Stimulated activated CD4-positive, alpha-beta T cell treated with anti-CD3 and anti-CD28 coated beads, Interleukin-2, amount 100 ng/mL, for 48 hours (primary cell): ENCODE measurements at regions not wholly inside any gene's neighbourhood (a gene's known extent, or its start where the extent isn't known, plus 50 kb on each side); places are given as distances from the start of the nearest gene placed in this dataset.
"Not testable (repeated sequence)": the region's sequence is repeated elsewhere in the genome, so short reads cannot be mapped to it uniquely, and the experiment has no call there.

Experiments
- DNase-seq, 2 donors: peaks; one replicate each; pipeline ENCODE4 v3.0.0-alpha.2; 2020

DNA sequence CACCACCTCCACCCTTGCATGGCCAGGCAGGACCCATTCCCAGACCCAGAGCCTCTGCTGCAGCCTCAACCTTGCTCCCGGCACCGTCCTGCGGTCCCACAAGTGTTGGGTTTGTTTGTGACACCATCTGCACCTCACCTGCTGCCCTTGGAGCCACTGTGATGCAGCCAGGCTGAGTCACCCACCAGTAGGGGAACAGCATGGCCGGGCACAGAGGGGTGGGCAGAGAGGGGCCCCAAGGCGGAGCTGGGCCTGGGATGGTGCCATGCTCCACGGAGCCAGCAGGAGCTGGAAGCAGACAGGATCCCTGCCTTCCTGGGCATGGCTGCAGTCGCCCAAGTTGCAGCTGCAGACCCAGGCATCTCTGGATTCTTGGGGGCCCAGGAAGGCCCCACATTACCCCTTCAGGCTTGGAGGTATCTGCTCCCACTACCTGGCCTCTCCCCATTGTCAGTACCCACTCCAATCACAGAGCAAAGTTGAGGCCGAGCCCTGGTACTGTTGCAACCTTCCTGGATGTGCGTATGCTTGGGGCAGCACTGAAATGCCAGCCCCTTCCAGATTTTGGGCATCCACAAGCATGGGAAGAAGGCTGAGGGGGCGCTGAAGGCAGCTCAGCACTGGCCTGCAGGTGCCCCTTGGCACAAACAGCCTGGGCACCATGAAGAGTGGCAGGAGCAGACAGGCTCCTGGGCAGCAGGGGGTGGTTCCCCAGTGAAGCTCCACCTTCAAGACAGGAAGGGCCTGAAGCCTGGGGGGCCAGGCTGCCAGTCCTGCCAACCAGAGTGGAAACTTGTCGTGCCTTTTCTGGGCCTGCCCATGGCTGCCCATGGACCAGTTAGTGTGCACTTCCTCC, 172.8 kb downstream of the MATN1 start:
- no peak for DNase-seq

DNA sequence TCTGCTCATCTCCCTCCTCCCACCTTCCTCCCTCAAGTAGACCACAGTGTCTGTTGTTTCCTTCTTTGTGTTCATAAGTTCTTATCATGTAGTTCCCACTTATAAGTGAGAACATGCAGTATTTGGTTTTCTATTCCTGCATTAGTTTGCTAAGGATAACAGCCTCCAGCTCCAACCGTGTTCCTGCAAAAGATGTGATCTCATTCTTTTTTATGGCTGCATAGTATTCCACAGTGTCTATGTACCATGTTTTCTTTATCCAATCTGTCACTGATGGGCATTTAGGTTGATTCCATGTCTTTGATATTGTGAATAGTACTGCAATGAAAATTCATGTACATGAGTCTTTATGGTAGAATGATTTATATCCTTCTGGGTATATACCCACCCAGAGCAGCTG, 173.5 kb downstream of the MATN1 start:
- not testable (repeated sequence) for DNase-seq

DNA sequence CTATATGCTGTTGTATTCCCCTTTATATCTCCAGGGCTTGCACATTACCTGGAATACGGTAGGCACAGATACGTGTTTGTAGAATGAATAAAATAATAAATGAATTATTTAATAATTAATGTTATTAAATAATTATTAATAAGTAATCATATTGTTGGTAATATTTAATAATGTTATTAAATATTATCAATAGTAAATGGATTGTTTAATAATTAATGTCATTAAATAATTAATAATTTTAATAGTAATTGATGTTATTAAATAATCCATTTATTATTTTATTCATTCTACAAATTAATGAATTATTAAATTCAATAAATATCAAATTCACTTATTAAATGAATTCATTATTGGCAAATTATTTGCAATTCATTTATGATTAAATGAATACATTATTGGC, 175.1 kb downstream of the MATN1 start:
- DNase-seq: no peak

DNA sequence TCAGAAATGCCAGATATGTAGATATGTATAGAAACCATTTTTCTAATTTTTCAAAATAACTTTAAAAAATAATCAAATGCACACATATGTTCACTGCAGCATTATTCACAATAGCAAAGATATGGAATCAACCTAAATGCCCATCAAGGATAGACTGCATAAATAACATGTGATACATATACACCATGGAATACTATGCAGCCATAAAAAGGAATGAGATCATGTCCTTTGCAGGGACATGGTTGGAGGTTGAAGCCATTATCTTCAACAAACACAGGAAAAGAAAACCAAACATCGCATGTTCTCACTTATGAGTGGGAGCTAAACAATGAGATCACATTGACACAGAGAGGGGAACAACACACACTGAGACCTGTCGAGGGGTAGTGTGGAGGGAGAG, 176.1 kb downstream of the MATN1 start:
- DNase-seq: not testable (repeated sequence)

DNA sequence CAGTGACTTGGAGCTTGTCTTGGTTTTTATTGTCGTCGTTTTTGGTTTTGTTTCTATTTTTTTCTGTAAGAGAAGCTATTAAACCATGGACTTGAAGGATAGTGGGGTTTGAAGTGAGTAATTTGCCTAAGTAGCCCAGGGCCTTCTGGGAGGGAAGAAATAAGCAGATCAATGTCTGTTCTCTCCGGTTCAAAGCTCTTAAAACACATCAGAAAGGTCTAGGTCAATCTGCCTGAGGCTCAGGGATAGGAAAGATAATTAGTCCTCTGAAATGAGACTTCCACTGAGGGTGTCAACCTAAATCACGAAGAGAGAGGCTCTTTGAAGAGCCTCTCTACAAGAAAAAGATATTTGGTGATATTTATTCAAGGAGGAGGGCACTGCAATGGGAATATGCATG, 178.0 kb downstream of the MATN1 start:
- DNase-seq: no peak

DNA sequence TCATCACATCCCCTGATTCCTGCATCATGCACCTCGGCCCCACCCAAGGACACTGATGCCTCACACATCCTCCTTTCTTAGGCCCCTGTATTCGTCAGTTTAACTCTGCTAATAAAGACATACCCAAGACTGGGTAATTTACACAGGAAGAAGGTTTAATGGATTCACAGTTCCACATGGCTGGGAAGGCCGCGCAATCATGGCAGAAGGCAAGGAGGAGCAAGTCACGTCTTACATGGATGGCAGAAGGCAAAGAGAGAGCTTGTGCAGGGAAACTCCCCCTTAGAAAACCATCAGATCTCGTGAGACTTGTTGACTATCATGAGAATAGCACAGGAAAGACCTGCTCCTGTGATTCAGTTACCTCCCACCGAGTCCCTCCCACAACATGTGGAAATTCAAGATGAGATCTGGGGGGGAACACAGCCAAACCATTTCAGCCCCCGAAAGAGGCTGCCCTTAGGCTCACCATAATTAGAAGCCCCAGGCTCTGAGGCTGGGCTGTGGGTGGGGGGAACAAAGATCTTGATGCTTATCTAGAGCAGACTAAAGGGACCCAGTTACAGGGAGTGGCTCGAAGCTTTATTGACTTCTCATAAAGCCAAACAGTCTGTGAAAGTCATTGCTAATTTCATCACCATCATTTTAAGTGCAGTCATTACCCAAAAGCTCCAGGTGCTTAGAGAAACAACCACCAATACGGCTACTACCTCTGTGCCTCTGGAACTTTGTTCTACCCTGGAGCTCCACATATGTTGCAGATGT, 181.5 kb downstream of the MATN1 start:
- no peak for DNase-seq

DNA sequence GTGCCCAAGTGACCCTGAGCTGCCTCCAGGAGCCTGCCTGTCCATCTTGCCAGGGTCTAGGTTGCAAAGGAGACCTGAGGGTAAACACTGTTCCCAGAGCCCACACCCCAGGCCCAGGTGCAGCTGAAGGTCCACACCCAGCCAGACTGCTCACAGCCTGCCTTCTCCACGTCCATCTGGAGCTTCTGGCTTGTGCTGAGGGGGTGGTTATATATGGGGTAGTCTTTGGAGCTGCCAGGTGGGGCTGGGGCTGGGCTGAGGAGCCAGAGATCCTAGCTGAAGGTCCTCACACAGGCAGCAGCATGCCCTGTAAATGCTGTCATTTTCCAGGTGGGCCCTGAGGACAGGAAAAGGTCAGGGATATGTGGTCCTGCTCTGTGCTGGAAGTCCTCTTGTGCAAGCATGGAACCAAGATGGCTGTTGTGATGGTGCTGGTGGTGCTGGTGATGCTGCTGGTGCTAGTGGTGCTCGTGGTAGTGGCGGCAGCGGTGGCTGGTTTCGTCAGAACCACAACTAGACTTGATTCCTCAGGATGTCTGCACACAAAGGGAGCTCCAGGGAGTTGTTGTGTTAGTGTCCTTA, 182.7 kb downstream of the MATN1 start:
- no peak for DNase-seq

DNA sequence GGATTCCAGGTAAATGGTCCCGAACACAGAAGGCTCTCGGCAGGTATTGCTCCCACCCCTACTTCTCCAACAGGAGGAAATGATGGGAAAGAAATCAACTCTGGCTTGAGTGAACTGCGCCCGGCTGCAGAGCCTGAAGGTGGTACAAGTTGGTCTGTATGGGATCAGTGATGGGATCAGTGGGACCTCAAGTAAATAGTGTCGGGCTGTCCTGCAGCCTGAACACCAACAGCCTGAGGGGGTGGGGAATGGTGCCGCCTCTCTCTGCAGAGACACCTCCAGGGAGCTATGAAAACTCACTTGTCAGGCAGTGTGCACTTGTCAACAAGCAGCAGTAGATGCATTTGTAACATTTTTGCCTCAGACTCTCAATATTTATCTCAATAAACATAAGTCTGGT, 183.5 kb downstream of the MATN1 start:
- no peak for DNase-seq

DNA sequence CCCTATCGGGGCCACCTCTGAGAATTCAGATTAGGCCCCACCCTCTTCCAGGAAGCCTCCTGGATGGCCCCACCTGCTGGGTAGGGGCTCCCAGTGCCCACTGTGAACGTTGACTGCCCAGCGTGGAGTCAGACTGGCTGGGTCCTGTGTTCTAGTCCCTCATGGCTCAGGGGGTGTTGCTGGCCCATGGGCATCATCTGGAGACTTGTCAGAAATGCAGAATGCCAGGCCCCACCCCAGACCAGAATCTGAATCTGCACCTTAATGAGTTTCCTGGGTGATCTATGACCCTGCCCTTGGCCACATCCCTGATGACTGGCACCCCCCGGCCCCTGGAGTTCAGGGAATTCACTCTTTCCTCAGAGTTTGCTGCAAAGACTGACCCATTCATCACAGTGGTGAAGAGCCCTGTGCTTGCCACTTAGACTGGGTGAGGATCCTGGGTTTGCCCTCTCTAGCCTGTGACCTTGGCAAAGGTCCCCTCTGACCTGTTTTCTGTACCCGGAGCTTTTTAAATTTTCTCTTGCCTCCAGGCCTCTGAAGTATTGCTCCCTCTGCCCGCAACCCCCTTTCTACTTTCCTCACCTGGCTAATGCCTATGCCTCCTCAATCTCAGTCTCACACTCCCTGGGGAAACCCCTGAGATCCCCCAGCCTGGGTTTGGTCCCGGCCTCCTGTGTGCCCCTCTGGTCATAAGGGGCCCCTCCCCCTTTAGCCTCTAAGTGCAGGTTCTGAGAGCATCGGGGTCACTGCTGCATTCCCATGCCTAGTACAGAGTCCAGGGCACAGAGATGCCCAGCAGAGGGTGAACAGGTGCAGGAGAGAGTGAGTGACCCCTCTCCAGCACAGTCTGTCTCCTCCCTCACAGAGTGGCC, 184.2 kb downstream of the MATN1 start:
- no peak for DNase-seq

DNA sequence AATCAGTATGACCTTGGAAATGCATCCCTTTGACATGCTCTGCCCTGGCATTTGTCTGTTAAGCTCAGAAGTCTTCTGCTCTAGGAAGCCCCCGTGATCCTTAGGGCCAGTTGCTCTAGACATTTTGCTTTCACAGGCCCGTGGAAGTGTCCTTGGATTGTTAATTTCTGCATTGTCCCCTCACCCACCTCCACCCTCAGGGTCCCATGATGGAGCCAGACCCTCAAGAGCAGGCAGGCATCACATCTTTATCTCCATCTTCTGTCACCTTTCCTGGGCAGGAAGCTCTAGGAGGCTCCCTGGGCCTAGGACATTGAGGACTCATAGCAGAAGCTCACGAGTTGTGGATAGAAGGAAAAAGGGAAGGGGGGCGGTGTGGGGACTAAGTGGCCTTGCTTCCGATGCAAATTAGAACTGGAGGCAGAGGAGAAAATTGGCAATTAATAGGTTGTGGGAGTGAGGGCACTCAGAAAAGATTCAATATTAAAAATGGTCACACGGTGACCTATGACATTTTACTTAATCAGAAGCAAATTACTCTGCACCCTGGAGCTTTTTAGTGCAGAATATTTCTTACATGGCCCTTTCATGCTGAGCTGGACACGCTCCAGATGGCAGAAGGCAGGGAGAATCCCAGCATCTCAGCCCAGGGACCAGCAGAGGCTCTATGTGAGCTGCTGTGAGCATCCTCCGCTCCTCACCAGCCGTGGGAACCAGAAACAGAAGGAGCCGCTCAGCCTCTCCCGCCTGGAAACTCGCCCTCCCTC, 185.0 kb downstream of the MATN1 start:
- no peak for DNase-seq

DNA sequence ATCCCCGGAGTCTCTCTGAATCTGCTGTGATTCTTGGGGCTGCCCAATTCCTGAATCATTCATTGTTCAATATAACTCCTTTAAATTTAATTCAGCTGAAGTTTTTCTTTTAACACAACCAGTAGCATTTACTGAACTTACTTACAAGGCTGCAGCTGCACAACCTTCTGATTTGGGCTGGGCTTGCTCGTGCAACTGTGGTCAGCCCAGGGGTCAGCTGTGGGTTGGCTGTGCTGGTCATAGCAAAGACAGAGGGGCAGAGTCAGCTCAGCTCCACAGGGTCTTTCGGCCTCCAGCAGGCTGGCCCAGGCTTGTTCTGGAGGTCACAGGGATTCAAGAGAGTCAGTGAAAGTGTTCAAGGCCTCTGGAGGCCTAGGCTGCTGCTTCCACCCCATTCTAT, 186.1 kb downstream of the MATN1 start:
- DNase-seq: no peak

DNA sequence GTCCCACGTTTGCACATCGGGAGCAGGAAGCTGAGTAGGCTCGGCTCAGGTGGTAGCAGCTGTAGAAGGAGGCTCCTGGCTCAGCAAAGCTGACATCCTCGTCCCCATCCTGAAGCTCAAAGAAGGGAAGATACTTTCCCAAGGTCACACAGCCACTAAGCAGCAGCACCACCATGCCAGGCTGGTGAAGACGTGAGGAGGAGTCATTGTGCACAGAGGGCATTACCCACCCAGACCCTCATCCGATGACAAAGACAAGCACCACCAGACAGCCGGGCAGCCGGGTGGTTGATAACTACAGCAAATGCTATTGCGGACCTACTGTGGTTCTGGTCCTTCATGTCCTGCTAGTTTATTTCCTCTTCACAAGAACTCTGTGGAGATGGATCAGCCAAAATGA, 186.9 kb downstream of the MATN1 start:
- no peak for DNase-seq

DNA sequence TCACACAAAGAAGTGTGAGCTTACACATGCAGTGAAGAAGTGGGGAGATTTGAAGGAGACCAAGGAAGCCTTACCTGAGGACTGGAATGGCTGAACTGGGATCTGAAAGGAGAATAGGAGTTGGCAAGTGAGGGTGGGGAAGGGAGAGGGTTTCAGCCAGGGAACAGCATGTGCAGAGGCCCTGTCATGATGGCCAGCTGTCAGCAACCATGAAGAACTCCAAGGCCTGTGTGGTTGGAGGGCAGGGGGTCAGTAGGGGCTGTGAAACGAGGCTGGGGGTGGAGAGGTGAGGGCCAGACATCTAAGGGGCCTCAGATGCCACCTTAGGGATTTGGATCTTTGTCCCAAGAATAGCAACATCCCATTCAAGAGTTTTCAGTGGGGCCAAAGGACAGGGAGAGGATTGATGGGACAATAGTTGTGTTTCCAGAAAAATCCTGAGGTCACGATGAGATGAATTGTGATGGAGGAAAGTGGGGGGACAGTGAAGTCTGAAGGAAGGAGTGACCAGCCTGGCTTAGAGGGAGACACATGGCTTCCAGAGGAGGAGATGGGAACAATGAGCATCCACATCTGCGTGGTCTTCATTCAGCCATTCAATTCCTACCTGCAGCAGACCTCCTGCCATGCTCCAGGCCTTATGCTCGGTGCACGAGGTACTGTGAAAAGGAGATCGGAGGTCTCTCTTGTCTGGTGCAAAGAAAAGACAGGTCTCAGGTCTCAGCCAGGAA, 187.6 kb downstream of the MATN1 start:
- DNase-seq: no peak

DNA sequence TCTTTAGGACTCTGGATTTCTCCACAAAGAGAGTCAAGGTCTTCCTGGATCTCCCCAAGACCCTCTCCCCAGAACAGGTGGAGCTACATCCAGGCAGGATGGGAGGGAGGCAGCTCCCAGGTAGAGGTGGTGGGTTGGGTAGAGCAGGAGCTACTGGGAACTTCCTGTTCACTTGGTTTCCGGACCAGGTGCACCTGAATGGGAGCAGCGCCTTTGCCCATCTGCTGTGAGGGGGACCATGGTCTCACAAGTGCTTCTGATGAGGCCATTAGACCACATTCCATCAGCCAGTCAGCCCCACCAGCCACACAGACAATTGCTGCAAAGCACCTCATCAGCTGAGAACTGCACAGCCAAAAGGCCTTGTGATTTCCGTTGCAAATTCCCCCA, 188.8 kb downstream of the MATN1 start:
- no peak for DNase-seq

DNA sequence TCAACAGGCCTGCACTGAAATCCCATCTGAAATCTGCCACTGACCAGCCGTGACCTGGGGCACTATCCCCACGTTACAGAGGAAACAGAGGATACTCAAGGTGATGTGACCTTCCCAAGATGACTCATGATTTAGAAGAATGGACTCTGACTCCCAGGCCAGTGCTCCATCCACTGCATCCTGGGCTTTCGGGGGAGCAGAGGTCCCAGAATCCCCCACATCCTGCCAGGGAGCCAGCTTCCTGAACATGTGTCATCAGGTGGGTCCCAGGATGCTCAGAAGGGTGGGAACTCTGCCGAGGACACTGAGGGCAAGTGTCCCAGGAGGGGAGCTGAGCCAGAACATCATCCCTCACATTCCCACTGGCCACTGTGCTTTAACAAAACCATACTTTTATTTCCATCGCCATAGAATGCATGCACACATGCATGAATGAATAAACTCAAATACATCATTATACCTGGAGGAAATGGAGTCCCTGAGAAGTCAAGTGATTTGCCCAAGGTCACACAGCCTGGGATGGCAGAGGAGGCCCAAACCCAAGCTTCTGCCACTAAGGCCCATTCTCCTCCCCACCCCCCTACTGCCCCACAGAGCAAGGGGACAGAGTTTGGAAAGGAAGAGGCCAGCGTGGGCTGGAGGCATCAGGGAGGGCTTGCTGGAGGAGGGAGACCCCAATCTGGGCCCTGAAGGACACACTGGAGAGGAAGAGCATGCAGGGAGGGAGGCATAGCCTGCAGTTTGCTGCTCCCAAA, 189.4 kb downstream of the MATN1 start:
- no peak for DNase-seq

DNA sequence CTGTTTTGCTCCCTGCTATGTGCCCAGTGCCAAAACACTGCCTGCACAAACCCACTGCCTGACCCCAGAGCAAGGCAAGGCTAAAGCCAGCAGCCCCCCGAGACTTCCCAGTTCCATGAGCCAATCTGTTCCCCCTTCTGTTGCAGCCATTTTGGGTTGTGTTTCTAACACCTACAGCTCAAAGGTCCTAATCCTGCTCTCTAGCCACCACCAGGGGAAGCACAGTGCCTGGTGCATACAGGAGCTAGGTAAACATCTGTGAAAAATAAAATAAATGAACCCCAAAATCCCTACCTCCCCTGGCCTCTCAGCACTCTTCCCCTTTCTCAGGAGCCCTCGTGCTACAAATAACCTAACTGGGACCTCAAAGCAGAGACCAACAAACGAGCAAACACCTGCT, 190.2 kb downstream of the MATN1 start:
- DNase-seq: no peak

DNA sequence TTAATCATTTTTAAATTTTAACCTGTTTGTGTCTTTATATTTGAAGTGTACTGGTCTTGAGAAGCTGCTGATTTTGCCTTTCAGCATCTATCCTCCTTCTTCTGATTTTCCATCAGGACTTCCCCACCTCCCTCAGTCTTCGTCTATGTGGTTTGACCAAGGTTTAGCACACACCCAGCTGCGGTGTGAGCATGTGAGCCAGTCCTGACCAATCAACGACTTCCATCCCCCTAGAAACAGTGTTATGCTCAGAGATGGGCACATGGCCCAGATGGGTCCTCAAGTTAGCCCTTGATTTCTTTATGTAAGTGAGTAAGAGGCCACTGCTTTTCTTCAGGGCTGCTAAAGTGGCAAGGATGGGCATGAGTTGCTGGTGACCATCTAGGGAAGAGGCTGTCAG, 190.8 kb downstream of the MATN1 start:
- no peak for DNase-seq

DNA sequence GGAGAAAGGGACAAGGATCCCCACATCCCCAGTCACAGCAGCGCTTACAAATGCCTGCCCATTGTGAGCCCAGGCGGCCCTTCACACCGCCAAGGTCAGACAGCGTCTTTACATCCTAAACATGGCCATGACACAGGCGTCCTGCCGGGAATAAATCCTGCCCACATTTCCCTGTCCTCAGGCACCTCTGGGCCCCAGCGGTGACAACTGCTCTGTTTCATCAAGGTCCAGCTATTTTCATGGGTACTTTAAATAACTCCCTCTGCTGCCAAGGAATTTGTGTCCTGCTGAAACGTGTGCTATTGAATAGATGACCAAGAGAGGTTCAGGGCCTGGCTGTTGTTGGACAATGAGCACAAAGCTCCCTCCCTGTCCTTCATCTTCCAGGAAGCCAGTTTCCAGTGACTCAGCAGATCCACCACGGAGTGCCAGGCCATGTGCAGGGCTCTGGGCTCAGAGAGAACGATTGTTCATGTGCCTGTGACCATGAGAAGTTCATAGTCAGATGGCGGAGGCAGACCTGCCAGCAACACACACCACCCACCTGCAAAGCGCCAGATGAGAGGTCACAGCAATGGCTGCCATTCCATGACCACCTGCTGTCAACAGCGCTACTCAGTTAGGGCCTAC, 195.8 kb downstream of the MATN1 start:
- no peak for DNase-seq

DNA sequence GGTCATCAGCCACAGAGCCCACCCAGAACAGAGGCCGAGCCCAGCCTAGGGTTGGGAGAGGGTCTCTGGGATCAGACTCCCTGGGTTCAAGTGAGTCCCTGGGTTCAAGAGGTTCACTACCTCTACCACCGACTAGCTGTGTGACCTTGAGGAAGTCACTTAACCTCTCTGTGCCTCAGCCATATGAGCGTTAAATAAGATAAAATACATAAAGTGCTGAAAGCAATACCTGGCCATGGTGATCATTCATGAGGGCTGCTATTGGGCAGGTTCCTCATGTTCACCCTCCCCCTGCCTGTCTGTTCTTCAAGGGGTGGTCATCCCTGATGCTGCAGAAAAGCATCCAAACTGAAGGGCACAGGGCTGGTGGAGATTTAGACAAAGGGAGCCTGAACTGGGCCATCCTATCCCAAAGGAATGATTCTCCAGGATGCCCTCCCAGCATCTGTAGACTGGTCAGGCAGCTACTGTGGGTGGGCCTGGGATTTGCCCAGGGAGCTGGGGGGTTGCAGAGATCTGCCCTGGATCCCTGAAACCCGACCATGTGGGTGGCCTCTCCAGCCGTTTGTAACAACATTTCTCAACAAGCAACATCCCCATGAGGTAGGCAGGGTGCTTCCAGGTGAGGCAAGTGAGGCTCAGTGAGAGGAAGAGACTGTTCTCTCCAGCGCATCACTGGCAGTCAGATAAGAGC, 196.6 kb downstream of the MATN1 start:
- DNase-seq: no peak
